HG02938 (cell line): ENCODE measurements at regions not wholly inside any gene's neighbourhood (a gene's known extent, or its start where the extent isn't known, plus 50 kb on each side); places are given as distances from the start of the nearest gene placed in this dataset.
A peak's percentile ranks its signal among the peaks of the same experiment; 100 is the strongest.
"Not testable (repeated sequence)": the region's sequence is repeated elsewhere in the genome, so short reads cannot be mapped to it uniquely, and the experiment has no call there.

ENCODE experiments used
- ATAC-seq: cut with Tn5 transposase; IDR thresholded peaks from one replicate; pipeline ENCODE4 v1.9.1; 2021; ENCODE audit warnings: mild to moderate bottlenecking, moderate library complexity; ENCODE audit not compliant: unreplicated experiment

DNA sequence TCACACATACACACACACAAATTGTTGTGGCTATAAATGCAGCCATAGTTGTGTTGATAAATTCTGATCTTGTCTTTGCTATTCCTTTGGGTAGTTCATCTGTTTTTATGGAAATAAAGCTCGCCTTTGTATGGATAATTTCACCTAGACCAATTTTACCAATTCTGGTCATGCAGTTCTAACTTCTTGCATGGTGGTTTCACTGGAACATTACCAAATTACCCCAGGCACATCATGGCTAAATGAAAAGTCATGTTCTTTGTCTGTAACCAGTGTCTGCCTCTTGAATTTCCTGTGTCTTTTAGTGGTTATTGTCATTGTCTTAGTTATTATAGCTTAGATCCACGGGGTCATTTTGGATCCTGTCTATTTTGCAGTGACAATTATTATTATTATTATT lies 50.3 kb upstream of the TMC1 start:
- no peak for ATAC-seq

- no peak for ATAC-seq
Measured at GRCh38 chr9:72467766-72468738, 53.4 kb upstream of the TMC1 start.

DNA sequence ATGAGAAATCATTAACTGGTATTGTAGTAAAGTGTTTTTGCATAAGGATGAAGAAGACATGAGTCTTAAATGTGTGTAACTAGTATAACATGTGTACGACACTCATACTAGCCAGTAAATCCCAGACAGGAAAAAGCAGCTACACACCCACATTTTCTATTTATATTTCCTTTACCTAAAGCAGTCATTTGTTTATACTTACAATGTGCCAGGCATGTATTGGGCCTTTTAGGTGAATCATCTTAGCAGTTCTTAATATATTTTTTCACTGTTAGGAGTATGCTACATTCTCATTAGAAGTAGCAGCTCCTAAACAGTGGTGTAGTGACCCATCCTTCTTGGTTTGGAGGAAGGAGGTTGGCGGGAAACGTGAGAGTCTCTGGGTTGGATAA lies 55.8 kb upstream of the TMC1 start:
- no peak for ATAC-seq

DNA sequence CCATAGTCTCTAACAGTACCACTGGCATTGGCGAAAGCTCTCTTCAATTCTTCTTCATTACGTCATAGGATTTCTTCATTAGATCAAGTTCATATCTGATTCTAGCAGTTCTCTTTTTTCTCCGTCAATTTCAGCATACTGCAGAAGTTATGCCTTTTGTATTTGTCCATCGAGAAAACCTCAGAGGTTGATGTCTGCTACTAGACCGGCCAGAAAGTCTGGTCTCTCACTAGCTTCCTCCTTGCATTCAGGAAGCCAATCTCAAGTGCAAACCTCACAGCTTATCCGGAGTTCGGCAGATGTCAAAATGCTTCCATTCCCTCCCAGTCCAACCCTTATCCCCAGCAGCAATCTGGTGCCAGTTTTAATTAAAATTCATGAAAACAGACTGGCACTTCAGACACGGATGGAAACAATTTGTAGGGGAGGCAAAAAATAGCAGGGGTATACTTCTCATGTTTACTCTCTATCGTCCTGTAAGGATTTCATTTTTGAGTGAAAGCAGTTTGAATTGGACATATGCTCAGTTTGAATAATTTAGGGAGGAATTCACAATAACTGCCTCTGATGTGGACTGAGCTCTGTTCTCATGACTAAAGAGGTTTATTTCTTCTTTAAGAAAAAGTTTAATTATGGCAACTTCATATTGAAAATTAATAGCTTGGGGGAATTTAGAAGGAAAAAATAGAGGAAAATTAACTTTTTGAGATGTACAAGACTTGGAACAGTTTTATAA lies 56.4 kb upstream of the TMC1 start:
- ATAC-seq = no peak

DNA sequence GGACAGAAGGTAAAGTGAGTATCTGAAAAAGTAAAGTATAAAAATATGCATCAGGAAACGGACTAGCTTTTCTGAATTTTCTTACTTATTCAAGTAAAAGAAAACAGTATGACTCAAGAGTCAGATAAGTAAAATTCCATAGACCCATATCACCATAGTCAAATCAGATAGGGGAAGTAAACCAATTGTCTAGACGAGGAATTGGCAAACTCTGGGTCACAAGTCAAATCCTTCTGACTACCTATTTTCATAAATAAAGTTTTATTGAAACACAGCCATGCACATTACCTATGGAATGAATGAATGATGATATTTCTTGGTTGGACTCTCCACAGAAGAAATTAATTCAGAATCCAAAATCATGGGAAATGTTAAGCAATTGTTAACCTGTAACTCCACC lies 59.1 kb upstream of the TMC1 start:
- no peak for ATAC-seq

DNA sequence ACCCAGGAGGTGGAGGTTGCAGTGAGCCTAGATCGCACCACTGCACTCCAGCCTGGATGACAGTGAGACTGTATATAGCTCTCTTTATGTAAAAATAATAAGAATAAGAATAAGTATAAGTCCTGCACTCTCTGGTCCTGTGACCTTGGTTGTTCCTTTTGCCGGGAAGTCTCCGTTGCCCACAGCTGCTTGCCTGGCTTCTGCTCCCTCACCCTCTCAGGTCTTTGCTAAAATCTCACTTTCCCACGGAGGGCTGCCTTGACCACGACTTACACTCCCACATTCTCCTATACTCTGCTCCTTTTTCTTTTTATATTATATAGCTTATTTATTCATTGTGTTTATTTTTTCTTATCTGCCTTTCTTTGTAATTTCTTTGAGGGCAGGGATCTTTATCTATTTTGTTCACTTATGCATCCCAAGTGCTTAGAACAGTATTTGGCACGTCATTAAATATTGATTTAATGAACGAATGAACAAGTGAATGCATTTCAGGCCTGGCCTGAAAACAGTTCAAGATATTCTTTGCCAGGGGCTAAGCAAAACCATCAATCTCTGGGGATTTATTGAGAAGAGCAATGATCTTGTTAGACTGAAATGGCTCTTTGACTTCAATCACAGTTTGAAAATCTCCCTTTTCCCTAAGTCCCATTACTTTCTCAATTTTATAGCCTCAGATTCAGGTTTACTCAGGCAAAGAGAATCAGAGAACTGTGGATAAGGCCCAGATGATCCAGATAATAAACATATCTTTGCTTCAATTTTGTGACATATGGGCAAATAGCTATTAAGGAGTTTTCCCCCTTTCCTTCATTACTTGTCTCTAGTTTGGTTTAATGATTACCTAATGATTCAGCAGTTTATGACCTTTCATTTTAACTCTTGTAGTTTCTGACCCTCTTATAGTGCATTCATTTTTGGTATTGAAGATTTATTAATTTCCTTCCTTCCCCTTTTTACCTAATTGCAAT lies 60.8 kb upstream of the TMC1 start:
- no peak for ATAC-seq

DNA sequence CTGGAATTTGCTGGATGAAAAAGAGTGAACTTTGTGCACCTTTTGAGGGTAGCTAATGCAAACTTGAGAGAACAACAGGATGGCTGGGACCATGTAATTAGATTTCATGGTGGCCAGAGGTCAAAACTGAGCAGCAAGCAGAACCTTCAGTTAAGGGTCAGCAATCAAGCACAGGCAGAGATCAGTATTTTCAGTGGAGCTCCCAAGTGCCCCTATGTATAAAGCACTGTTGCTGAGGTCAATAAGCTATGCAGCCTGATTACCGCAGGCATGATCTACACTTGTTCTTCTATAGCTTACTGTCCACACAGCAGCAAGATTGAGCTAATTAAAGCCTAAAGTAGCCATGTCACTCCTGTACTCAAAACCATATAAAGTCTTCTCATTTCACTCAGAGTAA lies 62.1 kb upstream of the TMC1 start:
- no peak for ATAC-seq

DNA sequence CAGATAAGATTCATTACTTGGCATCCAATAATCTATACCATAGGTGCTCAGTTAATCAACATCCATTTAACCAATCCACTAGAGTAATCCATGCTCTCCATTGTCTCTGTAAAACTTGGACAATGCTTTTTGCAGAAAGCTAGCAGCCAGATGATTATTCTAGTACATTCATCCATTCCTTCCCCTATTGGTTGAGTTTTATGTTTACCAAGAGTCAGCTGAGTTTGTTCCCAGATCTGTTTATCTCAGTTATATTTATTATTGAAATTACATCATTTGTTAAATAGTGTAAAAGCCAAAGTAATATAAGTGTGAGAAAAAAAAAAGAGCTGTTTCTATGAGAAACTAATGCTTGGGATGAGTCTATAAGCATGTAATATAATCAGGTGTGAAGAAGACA lies 63.3 kb upstream of the TMC1 start:
- no peak for ATAC-seq

DNA sequence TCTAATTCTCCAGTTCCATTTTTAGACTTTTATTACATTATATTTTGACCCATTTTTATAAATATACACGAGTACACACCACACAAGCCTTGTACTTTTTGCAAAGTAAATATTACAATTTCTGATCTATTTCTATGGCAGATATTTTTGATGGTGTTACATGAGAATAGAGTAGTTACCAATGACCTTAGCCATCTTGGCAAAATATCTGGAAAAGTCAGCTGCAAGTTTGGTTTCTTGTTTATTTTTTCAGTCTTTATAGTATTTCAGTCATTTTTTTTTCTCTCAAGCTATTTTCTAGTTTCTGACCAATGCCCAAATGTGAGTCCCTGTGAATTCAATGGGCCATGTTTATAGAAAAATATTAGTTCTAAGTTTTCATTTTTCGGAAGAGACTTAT lies 64.0 kb upstream of the TMC1 start:
- no peak for ATAC-seq

DNA sequence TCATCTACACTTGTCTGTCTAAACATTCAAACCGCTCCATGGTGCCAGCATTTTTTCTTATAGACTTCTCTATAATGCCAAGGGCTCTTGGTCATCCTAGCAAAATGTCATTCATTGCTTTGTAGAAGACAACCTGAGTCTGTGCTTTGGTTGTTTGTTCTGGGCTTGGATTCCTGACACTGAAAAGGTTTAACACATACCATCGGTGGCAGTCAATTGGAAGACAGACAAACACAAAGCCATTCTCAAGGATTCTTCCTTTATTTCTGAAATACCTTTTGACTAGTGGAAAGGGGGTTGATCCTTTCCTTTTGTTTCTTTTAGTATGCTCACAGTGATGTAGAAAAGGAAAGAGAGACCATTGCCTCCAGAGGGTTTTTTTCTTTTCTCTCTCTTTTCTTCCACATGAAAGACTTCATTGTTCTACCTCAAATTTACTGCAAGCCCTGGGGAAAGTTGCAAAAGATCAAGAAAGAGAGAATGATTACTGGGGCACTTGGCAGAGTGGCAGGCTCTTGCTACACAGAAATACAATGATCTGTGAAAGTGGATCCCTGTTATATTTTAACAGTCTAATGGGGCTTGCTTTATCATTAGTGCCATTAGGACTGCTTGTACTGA lies 66.4 kb upstream of the TMC1 start:
- ATAC-seq = no peak

DNA sequence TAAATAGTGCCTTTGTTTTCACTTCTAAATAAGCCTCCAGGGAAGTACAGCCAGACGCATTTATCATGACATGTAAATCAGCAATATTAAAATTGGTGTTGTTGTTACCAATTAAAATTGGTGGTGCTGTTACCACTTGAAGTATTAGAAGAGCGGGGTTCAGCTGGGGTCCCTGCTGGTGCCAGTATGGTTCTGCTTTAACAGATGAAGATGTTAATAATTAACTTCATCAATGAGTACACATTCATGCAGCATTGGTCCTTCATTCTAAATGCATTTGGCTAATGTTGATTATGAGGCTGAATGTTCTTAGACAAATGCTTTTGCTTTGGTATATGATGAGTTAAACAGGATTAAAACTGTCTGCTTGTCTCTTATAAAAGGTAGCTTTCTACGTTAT lies 67.6 kb upstream of the TMC1 start:
- no peak for ATAC-seq

- not testable (repeated sequence) for ATAC-seq
Measured at GRCh38 chr9:72446241-72446640, 75.2 kb upstream of the TMC1 start.

GRCh38 chr9:72445306-72445995 lies 76.0 kb upstream of the TMC1 start:
- no peak for ATAC-seq

DNA sequence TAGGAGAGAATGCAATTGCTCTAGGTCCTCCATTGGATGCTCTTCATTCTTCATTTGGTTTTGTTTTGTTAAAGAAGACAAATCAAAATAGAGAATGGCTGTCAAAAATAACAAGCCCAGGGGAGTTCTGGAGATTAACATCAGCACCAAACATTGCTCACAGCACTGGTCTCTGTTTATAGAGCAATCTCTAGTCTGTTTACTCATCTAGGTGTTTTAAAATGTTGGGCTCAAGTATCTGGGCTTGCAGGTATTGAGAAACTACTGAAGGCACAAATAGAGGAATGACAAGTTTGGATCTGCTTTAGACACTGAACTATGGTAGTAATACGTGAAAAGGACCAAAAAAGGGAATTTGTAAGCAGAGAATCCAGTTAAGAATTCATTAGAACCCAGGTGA lies 77.0 kb upstream of the TMC1 start:
- no peak for ATAC-seq

DNA sequence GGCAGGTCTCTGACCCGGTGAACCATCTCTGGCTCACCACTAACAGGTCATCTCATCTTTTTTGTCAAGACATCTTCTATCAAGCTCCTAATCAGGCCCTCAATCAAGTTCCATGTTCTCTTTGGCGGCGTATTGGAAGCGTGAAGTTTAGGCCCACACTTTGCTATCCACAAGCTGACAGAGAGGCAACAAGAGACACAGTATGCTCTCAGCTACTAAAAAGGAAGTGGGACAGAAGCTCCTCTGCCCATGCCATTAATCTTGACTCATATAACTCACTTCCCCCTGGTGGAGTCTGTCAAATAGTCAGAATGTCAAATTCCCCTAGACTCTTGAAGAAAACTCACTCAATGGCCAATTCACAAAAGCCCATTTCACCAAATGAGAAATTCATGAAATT lies 77.6 kb upstream of the TMC1 start:
- ATAC-seq = peak; percentile 92

- no peak for ATAC-seq
Measured at GRCh38 chr9:72441848-72442607, 77.0 kb upstream of the ZFAND5 start.

DNA sequence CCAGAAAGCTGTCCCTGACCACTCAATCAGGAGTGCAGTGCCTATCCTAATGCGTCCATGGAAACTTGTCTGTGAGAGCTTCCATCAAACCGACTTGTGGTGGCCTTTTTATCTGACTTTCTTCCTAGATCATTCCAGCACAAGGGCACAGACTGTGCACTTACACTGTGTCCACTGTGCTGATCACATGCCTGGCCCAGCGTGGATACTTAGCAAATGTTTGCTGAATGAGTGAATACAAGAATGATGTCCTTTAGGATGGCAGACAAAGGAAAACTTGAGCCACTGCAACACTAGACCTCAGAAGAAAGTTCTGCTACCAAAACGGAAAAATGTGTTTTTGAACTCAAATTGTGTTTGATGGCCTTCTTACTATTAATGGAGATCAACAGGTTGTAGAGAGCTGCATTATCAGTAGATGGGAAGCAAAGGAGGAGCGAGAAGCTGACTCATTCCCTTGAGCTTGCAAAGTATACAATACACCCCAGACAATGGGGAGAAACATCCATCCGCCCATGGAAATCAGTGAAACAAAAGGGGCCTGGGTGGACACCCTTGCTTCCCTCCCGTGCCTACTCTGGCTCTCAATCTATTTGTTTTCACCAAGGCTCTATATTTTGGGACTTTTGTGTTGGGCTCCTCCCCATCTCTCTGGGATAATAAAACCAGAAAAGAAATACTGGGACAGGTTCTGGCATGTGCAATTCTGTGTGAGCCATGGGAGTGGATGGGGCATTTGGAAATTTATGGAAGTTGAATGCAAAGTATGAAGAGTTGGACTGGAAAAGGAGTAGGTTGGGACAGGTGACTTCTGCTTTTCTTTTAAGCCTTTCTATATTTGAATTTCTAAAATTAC lies 76.2 kb upstream of the ZFAND5 start:
- no peak for ATAC-seq

DNA sequence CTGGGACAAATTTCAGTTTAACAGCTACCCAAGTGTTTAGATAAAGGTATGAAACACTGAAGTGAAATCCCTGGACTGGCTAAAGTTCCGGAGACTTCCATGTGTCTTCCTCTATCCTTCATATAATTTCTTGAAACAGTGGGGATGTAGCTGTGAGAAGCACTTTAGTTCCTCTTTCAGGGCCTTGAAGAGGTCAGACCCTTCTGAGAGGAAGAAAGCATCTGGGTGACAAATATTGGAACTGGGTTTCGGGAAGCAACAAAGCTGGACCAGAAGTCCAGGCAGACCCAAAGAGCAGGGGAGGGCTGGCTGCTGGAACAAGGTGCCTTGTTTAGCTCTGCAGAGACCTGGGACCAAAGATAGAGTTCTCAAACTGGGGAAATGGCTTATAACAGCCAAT lies 75.4 kb upstream of the ZFAND5 start:
- no peak for ATAC-seq
